ENCODE measurements at regions not wholly inside any gene's neighbourhood (a gene's known extent, or its start where the extent isn't known, plus 50 kb on each side); places are given as distances from the start of the nearest gene placed in this dataset.
"Not testable (repeated sequence)": the region's sequence is repeated elsewhere in the genome, so short reads cannot be mapped to it uniquely, and the experiment has no call there.

DNA sequence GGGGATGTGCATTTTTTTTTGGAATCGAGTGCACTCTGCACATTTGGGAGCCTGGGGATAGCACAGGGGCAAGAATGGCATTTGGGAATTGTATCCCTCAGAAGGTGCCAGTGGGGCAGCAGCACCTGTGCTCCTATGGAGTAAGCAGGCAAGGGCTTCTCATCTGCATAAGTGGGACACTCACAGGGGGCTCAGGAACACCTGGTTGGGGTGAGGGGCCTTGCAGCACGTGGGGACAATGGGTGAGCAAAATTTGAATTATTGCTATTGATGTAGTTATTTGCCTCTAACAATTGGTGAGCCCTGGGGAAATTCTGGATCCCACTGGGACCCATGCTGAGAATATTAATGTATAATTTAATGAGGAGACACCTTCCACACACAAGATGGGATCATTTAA is 274.2 kb downstream of the TTC6 start:
- Histone ChIP-seq H3F3A (ENCODE audit: low read depth) (no peaks in the 10 kb centered on the region), H3K9me3 (ENCODE audit: insufficient read depth, low read depth, low read length) (no peaks in the 10 kb centered on the region), H3K4me2 (ENCODE audit: low read depth, low read length, poor library complexity, severe bottlenecking) (no peak overlapping the region), H3K36me3 (ENCODE audit: insufficient read depth, low read length) (no peaks in the 10 kb centered on the region), H3K27me3 (ENCODE audit: insufficient read depth, low read length, poor library complexity, severe bottlenecking) (no peaks in the 10 kb centered on the region), H3K79me2 (ENCODE audit: insufficient read depth, low read length) (no peaks in the 10 kb centered on the region), H2AFZ (ENCODE audit: low read length) (no peak overlapping the region), H3K9ac (ENCODE audit: low read depth, low read length, poor library complexity, severe bottlenecking) (no peak overlapping the region), H3K4me3 (ENCODE audit: low read length, poor library complexity, severe bottlenecking) (no peak overlapping the region), H3K4me1 (ENCODE audit: insufficient read depth, low read length, poor library complexity, severe bottlenecking) (no peaks in the 10 kb centered on the region), H3K9me2 (replicated peaks; ENCODE audit: low read depth, low read length) (no peaks in the 10 kb centered on the region), H4K20me1 (ENCODE audit: insufficient read depth, low read length, poor library complexity, severe bottlenecking) (no peaks in the 10 kb centered on the region)
- TF ChIP-seq, protein P1, sequence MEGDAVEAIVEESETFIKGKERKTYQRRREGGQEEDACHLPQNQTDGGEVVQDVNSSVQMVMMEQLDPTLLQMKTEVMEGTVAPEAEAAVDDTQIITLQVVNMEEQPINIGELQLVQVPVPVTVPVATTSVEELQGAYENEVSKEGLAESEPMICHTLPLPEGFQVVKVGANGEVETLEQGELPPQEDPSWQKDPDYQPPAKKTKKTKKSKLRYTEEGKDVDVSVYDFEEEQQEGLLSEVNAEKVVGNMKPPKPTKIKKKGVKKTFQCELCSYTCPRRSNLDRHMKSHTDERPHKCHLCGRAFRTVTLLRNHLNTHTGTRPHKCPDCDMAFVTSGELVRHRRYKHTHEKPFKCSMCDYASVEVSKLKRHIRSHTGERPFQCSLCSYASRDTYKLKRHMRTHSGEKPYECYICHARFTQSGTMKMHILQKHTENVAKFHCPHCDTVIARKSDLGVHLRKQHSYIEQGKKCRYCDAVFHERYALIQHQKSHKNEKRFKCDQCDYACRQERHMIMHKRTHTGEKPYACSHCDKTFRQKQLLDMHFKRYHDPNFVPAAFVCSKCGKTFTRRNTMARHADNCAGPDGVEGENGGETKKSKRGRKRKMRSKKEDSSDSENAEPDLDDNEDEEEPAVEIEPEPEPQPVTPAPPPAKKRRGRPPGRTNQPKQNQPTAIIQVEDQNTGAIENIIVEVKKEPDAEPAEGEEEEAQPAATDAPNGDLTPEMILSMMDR (conservative IDR thresholded peaks at IDR 0.05; ENCODE audit: low read length): no peak
- TF ChIP-seq EZH2phosphoT487 (IDR thresholded peaks at IDR 0.05; ENCODE audit: borderline replicate concordance): no peak

DNA sequence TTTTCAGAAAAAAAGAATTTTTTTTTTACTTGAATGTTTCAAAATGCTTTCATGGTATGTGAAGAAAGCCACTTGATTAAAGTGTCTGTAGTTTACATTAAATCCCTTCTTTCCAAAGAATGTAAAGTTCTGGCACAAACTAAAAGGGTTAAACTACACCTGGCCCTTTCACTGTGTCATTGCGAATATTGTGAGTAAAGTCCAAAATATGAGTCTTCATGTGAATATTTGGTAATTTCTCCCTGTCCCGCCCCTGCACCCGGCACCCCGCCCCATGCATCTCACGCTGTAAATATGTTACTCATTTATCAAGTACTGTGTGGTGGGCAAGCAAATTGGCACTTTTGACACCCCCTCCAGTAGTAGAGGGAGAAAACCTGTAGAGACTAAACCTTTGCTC is 274.7 kb downstream of the TTC6 start:
- Histone ChIP-seq H3K9me2 (replicated peaks; ENCODE audit: low read depth, low read length) (no peaks in the 10 kb centered on the region), H3F3A (ENCODE audit: low read depth) (no peaks in the 10 kb centered on the region), H3K36me3 (ENCODE audit: insufficient read depth, low read length) (no peaks in the 10 kb centered on the region), H3K9ac (ENCODE audit: low read depth, low read length, poor library complexity, severe bottlenecking) (no peak overlapping the region), H3K27me3 (ENCODE audit: insufficient read depth, low read length, poor library complexity, severe bottlenecking) (no peaks in the 10 kb centered on the region), H3K4me2 (ENCODE audit: low read depth, low read length, poor library complexity, severe bottlenecking) (no peak overlapping the region), H3K79me2 (ENCODE audit: insufficient read depth, low read length) (no peaks in the 10 kb centered on the region), H3K4me1 (ENCODE audit: insufficient read depth, low read length, poor library complexity, severe bottlenecking) (no peaks in the 10 kb centered on the region), H3K4me3 (ENCODE audit: low read length, poor library complexity, severe bottlenecking) (no peak overlapping the region), H3K9me3 (ENCODE audit: insufficient read depth, low read depth, low read length) (no peaks in the 10 kb centered on the region), H4K20me1 (ENCODE audit: insufficient read depth, low read length, poor library complexity, severe bottlenecking) (no peaks in the 10 kb centered on the region), H2AFZ (ENCODE audit: low read length) (no peak overlapping the region)
- TF ChIP-seq, protein P1 (conservative IDR thresholded peaks at IDR 0.05; ENCODE audit: low read length): no peak
- no peak for TF ChIP-seq EZH2phosphoT487 (IDR thresholded peaks at IDR 0.05; ENCODE audit: borderline replicate concordance)

DNA sequence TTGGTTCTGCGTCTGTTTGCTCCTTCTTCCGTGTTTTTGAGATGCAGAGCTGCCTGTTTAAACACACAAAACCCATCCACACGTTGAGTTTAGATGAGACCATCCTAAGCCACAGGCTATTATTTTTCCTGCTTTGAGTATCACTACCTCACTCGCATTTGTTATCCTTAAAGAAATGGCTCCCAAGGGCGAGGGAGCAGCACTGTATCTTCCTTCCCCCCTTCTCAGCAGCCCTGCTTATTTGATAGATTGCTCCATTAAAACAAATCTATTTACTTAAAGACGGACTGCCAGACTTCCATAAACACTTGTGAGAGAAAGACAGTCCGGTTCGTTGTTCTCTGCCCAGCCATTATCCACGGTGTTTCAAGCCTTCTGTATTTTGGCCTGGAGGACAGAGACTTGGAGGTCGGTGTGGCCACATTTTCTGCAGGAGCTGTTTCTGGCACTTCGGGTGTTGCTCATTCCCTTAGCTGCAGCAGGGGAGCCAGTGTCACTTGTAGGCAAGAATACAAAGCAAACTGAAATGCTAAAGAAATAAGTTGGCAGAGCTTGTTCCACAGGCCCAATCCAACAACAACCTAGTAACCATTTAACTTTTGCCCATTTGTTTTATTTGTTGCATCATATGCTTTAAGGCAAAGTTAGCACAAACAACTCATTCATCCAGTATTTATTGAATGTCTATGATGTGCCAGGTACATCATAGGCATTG is 275.4 kb downstream of the TTC6 start:
- H3K36me3 ChIP-seq (ENCODE audit: insufficient read depth, low read length): no peaks in the 10 kb centered on the region
- H2AFZ ChIP-seq (ENCODE audit: low read length): no peak overlapping the region
- no peak overlapping the region for H3K9ac ChIP-seq (ENCODE audit: low read depth, low read length, poor library complexity, severe bottlenecking)

DNA sequence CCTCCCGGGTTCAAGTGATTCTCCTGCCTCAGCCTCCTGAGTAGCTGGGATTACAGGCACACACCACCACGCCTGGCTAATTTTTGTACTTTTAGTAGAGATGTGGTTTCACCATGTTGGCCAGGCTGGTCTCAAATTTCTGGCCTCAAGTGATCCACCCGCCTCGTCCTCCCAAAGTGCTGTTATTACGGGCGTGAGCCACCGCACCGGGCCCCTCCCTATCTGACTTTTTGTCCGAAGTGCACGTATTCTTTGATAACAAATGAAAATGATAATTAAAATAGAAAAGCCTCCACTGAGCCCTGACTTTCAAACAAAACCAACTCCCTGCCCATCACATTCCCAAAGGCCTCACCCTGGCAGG is 278.6 kb downstream of the TTC6 start:
- H4K20me1 ChIP-seq (ENCODE audit: insufficient read depth, low read length, poor library complexity, severe bottlenecking); H3F3A ChIP-seq (ENCODE audit: low read depth); H2AFZ ChIP-seq (ENCODE audit: low read length); H3K27me3 ChIP-seq (ENCODE audit: insufficient read depth, low read length, poor library complexity, severe bottlenecking); H3K9ac ChIP-seq (ENCODE audit: low read depth, low read length, poor library complexity, severe bottlenecking); H3K9me3 ChIP-seq (ENCODE audit: insufficient read depth, low read depth, low read length); H3K79me2 ChIP-seq (ENCODE audit: insufficient read depth, low read length); H3K9me2 ChIP-seq (replicated peaks; ENCODE audit: low read depth, low read length); H3K4me3 ChIP-seq (ENCODE audit: low read length, poor library complexity, severe bottlenecking); H3K36me3 ChIP-seq (ENCODE audit: insufficient read depth, low read length); H3K4me2 ChIP-seq (ENCODE audit: low read depth, low read length, poor library complexity, severe bottlenecking); H3K4me1 ChIP-seq (ENCODE audit: insufficient read depth, low read length, poor library complexity, severe bottlenecking): not testable (repeated sequence)

More for the DNA sequence above, 275.4 kb downstream of the TTC6 start:
- H3K27me3 ChIP-seq (ENCODE audit: insufficient read depth, low read length, poor library complexity, severe bottlenecking): no peaks in the 10 kb centered on the region
- H3K9me2 ChIP-seq (replicated peaks; ENCODE audit: low read depth, low read length): no peaks in the 10 kb centered on the region
- no peaks in the 10 kb centered on the region for H3K79me2 ChIP-seq (ENCODE audit: insufficient read depth, low read length)
- H3K4me2 ChIP-seq (ENCODE audit: low read depth, low read length, poor library complexity, severe bottlenecking): no peak overlapping the region
- no peaks in the 10 kb centered on the region for H3F3A ChIP-seq (ENCODE audit: low read depth)
- H4K20me1 ChIP-seq (ENCODE audit: insufficient read depth, low read length, poor library complexity, severe bottlenecking): no peaks in the 10 kb centered on the region
- no peak overlapping the region for H3K4me3 ChIP-seq (ENCODE audit: low read length, poor library complexity, severe bottlenecking)
- no peaks in the 10 kb centered on the region for H3K9me3 ChIP-seq (ENCODE audit: insufficient read depth, low read depth, low read length)
- no peaks in the 10 kb centered on the region for H3K4me1 ChIP-seq (ENCODE audit: insufficient read depth, low read length, poor library complexity, severe bottlenecking)
- TF ChIP-seq, protein P1 (conservative IDR thresholded peaks at IDR 0.05; ENCODE audit: low read length): no peak
- TF ChIP-seq EZH2phosphoT487 (IDR thresholded peaks at IDR 0.05; ENCODE audit: borderline replicate concordance): no peak

Data from Loucy (cell line).